Suppressor macrophage treated with lipopolysaccharide for 1 hour (primary cell): ENCODE measurements at regions not wholly inside any gene's neighbourhood (a gene's known extent, or its start where the extent isn't known, plus 50 kb on each side); places are given as distances from the start of the nearest gene placed in this dataset.
A peak's percentile ranks its signal among the peaks of the same experiment; 100 is the strongest.

Experiments
- DNase-seq, 3 donors: peaks; one replicate each; pipeline ENCODE4 v3.0.0-alpha.2; 2020 to 2022

DNA sequence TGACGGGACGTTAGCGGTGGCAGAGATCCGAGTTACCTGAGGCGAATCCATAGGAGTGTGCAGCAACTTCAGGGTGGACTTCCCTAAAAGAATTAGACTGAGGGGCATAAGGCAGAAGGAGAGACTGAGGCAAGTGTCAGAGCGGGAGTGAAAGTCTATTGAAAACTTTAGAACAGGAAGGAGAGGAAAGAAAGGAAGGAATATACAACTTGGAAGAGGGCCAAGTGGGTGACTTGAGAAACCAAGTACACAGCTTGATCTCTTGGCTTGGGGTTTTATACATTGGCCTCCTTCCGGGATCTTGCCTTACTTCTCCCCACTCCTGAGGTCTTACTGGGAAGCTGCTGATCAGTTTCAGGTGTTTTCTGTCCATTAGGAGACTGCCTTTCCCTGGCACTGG, 84.9 kb downstream of the SNX18 start:
- no peak for DNase-seq

DNA sequence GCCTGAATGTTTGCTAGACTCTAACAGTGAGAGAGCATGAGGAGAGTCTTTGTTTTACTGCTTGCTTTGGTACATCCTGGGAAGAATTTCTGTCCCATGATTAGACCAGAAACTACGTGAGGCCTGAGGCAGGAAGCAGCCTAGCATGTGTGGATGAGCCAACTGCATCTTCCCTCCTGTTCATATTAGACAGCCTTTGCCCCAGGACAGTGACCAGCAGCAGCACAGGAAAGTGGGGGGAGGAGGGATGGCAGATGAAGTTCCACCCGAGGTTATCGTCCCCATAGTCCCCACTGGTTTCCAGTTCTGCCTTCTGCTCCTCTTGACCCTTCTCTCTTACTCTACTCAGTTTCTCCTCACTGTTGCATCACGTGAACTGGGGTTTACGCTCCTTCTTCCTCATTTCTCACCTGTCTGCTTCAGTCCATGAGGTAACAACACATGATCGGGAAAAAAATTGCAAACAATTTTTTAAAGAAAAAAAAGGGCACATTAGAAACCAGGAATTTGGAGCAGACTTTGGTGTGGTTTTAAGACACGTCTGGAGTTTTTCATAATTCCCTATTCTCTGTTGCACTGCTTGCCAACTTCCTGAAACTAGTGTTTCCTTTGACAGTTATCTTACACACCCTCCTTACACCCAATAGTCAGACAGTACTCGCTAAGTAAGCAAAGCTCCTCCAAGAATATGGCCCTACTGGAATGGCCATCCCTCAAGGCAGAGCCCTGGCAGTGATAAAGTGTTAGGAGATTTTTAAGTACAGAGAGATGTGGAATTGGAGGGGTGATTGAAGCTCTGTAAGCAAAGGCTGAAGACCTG, 84.1 kb downstream of the SNX18 start:
- DNase-seq = peak; percentile 25 to 53 (median 37)
